Neural progenitor cell (in vitro differentiated cells): ENCODE measurements at regions not wholly inside any gene's neighbourhood (a gene's known extent, or its start where the extent isn't known, plus 50 kb on each side); places are given as distances from the start of the nearest gene placed in this dataset.

ENCODE experiments used
- CTCF ChIP-seq: fragments of 200-600 bp; sonication (generic); IDR thresholded peaks from 2 replicates; pipeline ENCODE4 v1.5.1; 2017; ENCODE audit warnings: antibody characterized with exemption, mild to moderate bottlenecking
- EZH2 ChIP-seq: fragments of 200-600 bp; sonication (generic); IDR thresholded peaks from 2 replicates; pipeline ENCODE4 v1.6.1; 2017; ENCODE audit warnings: antibody characterized with exemption, mild to moderate bottlenecking, moderate library complexity
- EZH2phosphoT487 ChIP-seq: fragments of 200-600 bp; sonication (generic); IDR thresholded peaks from 2 replicates; pipeline ENCODE4 v1.6.1; 2017; ENCODE audit warnings: antibody characterized with exemption

GRCh38 chr2:124985270-124985669, 960.2 kb downstream of the CNTNAP5 start:
- TF ChIP-seq CTCF (no peak), EZH2 (no peak), EZH2phosphoT487 (no peak)
